ENCODE measurements at regions not wholly inside any gene's neighbourhood (a gene's known extent, or its start where the extent isn't known, plus 50 kb on each side); places are given as distances from the start of the nearest gene placed in this dataset.

DNA sequence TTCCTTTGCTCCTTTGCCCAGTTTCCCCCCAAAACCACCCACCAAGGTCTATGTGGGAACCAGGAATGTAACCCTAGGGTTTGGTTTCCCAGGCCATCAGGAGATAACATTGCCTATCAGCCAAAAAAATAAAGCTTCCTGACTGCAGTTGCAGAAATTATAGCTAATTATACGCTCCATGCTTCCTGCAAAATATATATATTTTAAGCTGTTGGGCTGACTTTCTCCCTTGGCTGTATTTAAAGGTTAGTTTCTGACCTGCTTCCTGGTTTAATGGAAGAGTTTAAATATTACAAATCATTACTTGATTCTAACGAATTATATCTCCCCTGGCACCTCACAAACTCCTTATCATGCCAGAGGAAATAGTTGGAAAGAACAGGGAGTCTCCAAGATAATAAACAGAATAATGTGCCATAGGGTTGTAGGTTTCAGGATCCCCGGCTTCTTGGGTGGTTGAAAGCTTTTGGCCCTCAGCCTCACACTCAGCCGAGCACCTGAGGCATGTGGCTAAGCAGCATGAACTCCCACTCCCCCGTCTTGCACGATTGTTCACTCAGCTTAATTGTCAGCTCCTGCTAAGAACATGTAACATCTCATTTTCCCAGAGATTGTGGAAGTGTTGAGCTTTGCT is 79.9 kb downstream of the FZD1 start:
- ATAC-seq (ENCODE audit: poor library complexity): no peak
- no peaks in the 10 kb centered on the region for H3K27me3 Mint-ChIP-seq
- H3K4me1 Mint-ChIP-seq (ENCODE audit: low read depth): no peaks in the 10 kb centered on the region
- Histone ChIP-seq H3K27me3 (ENCODE audit: control insufficient read depth in 1 of 2, insufficient read depth in 2 of 2, low read length in 2 of 2) (no peaks in the 10 kb centered on the region), H3K4me1 (ENCODE audit: insufficient read depth, low read length) (no peaks in the 10 kb centered on the region), H3K36me3 (ENCODE audit: insufficient read depth, low read length) (no peaks in the 10 kb centered on the region), H3K4me3 (ENCODE audit: low read length) (no peak overlapping the region), H3K27ac (ENCODE audit: low read depth in 1 of 2, low read length in 2 of 2) (no peak overlapping the region), H3K9me3 (ENCODE audit: control insufficient read depth in 1 of 2, insufficient read depth in 1 of 2, low read length in 2 of 2) (no peaks in the 10 kb centered on the region)
- TF ChIP-seq, protein P1, sequence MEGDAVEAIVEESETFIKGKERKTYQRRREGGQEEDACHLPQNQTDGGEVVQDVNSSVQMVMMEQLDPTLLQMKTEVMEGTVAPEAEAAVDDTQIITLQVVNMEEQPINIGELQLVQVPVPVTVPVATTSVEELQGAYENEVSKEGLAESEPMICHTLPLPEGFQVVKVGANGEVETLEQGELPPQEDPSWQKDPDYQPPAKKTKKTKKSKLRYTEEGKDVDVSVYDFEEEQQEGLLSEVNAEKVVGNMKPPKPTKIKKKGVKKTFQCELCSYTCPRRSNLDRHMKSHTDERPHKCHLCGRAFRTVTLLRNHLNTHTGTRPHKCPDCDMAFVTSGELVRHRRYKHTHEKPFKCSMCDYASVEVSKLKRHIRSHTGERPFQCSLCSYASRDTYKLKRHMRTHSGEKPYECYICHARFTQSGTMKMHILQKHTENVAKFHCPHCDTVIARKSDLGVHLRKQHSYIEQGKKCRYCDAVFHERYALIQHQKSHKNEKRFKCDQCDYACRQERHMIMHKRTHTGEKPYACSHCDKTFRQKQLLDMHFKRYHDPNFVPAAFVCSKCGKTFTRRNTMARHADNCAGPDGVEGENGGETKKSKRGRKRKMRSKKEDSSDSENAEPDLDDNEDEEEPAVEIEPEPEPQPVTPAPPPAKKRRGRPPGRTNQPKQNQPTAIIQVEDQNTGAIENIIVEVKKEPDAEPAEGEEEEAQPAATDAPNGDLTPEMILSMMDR (IDR thresholded peaks at IDR 0.05): no peak
- no peaks in the 10 kb centered on the region for H3K9me3 Mint-ChIP-seq
- no peak for DNase-seq
- ChIA-PET POLR2A (no interaction called here), CTCF (no interaction called here)
- no peak overlapping the region for H3K4me3 Mint-ChIP-seq
- intact Hi-C loops (cut with DNase I, micrococcal nuclease): no loop called here
- no peak overlapping the region for H3K27ac Mint-ChIP-seq
- no peaks in the 10 kb centered on the region for H3K36me3 Mint-ChIP-seq (ENCODE audit: low read depth)

DNA sequence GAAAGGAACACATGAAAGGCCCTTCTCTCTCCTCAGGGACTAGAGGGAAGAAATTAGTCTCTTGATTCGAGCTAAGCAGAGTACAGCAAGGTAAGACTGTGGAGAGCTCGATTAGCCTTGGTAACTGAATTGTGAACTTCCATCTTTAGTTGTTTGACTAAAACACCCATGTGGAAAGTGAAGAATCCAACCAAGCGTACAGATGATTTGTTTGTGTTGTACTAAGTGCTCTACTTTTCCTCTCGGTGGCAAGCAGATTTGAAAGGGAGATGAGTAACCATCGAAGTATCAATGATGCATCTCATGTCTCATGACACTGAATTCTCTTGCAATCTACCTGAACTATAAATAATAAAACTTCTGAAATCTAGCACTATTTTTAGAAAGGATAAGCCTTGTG is 80.7 kb downstream of the FZD1 start:
- ChIA-PET CTCF (no interaction called here), POLR2A (no interaction called here)
- no peak overlapping the region for H3K27ac ChIP-seq (ENCODE audit: low read depth in 1 of 2, low read length in 2 of 2)
- Mint-ChIP-seq H3K4me1 (ENCODE audit: low read depth) (no peaks in the 10 kb centered on the region), H3K9me3 (no peaks in the 10 kb centered on the region), H3K27me3 (no peaks in the 10 kb centered on the region), H3K27ac (no peak overlapping the region), H3K36me3 (ENCODE audit: low read depth) (no peaks in the 10 kb centered on the region), H3K4me3 (no peak overlapping the region)
- no peak for ATAC-seq (ENCODE audit: poor library complexity)
- H3K27me3 ChIP-seq (ENCODE audit: control insufficient read depth in 1 of 2, insufficient read depth in 2 of 2, low read length in 2 of 2): no peaks in the 10 kb centered on the region
- H3K9me3 ChIP-seq (ENCODE audit: control insufficient read depth in 1 of 2, insufficient read depth in 1 of 2, low read length in 2 of 2): no peaks in the 10 kb centered on the region
- no peak for DNase-seq
- no peaks in the 10 kb centered on the region for H3K36me3 ChIP-seq (ENCODE audit: insufficient read depth, low read length)
- H3K4me1 ChIP-seq (ENCODE audit: insufficient read depth, low read length): no peaks in the 10 kb centered on the region
- TF ChIP-seq, protein P1 (IDR thresholded peaks at IDR 0.05): no peak
- intact Hi-C loops (cut with DNase I, micrococcal nuclease): no loop called here
- H3K4me3 ChIP-seq (ENCODE audit: low read length): no peak overlapping the region

DNA sequence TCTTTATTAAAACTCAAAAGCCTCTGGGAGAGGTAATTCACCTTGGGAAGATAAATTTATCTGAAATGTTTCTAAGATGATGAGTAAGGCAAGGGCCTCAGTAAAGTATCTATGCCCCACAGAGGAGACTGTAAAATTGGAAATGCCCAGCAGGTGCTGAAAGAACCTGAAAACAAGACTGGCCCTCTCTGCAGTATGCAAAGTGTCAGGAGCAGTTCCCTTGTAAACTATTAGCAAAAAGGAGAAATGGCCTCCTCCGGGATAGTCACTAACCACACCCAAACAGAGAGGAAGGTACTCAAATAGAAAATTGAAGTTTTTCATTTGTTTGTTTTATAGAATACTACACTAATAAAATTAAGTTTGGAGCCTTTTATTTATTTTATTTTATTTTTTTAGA is 81.2 kb downstream of the FZD1 start:
- no peak overlapping the region for H3K27ac ChIP-seq (ENCODE audit: low read depth in 1 of 2, low read length in 2 of 2)
- no peaks in the 10 kb centered on the region for H3K36me3 ChIP-seq (ENCODE audit: insufficient read depth, low read length)
- ATAC-seq (ENCODE audit: poor library complexity) (no peak), DNase-seq (no peak)
- TF ChIP-seq, protein P1 (IDR thresholded peaks at IDR 0.05): no peak
- H3K27ac Mint-ChIP-seq: no peak overlapping the region
- H3K9me3 ChIP-seq (ENCODE audit: control insufficient read depth in 1 of 2, insufficient read depth in 1 of 2, low read length in 2 of 2): no peaks in the 10 kb centered on the region
- H3K27me3 Mint-ChIP-seq: no peaks in the 10 kb centered on the region
- H3K4me3 Mint-ChIP-seq: no peak overlapping the region
- no peaks in the 10 kb centered on the region for H3K4me1 Mint-ChIP-seq (ENCODE audit: low read depth)
- intact Hi-C loops (cut with DNase I, micrococcal nuclease): no loop called here
- no peaks in the 10 kb centered on the region for H3K9me3 Mint-ChIP-seq
- ChIA-PET POLR2A (no interaction called here), CTCF (no interaction called here)
- no peak overlapping the region for H3K4me3 ChIP-seq (ENCODE audit: low read length)
- no peaks in the 10 kb centered on the region for H3K4me1 ChIP-seq (ENCODE audit: insufficient read depth, low read length)
- no peaks in the 10 kb centered on the region for H3K27me3 ChIP-seq (ENCODE audit: control insufficient read depth in 1 of 2, insufficient read depth in 2 of 2, low read length in 2 of 2)
- no peaks in the 10 kb centered on the region for H3K36me3 Mint-ChIP-seq (ENCODE audit: low read depth)

All from CD4-positive, alpha-beta T cell (primary cell).